NCI-H1092 treated with DMSO at 0.1 percent for 48 hours (cell line): ENCODE measurements at regions not wholly inside any gene's neighbourhood (a gene's known extent, or its start where the extent isn't known, plus 50 kb on each side); places are given as distances from the start of the nearest gene placed in this dataset.

ENCODE experiments used
- DNase-seq: peaks from one replicate; lab custom pipeline; 2025; lab: John Stamatoyannopoulos, UW

DNA sequence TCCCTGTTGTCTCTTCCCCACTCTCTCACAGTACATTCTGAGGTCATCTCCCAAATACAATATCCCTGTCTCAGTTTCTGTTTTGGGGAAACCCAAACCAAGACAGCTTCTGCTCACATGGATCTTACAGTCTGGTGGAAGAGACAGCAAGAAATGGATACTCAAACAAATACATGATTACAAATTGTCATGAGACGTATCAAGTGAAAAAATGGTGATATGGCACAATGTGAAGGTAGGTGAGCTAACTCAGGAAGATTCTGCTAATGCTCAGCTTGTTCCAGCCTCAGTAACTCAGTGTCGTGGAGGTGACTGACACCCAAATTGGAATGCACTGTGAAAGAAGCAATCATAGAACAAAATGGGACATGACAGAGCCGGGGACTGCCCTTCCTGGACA lies 68.3 kb downstream of the CHST1 start:
- no peak for DNase-seq

DNA sequence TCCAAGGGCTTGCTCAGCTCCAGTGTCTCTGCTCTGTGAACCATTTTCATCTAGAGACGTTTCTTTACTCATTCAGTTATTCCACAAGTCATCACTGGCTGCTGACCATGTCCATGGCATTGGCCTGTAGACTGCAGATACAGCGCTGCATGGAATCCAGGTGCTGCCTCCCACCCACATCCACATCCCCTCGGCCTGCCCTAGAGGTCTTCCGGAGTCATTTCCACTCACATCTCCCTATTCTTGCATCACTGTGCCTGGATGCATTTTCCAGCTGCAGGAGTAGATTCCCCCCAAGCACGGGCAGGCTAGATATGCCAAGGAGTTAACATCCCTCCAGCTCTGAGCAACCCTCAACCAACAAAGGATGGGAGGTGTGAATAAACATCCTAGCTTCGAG lies 68.9 kb downstream of the CHST1 start:
- no peak for DNase-seq

DNA sequence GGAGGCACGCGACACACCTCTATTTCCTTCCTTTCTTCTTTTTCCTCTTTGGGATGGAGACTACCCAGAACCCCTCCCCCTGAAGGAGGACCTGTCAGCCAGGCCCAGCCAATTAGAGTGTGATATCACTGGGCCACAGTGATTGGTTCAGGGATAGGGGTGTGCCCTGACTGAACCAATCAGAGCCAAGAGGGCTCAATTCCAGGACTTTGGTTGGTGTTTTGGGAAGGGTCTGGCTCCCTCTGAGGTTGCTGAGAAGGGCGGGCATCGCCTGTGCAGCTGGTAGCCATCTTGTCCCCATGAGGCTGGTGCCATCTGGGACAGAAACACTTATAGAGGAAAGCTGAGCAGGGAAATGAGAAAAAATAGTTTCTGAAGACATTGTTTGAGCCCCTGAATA lies 71.4 kb downstream of the CHST1 start:
- DNase-seq: no peak

DNA sequence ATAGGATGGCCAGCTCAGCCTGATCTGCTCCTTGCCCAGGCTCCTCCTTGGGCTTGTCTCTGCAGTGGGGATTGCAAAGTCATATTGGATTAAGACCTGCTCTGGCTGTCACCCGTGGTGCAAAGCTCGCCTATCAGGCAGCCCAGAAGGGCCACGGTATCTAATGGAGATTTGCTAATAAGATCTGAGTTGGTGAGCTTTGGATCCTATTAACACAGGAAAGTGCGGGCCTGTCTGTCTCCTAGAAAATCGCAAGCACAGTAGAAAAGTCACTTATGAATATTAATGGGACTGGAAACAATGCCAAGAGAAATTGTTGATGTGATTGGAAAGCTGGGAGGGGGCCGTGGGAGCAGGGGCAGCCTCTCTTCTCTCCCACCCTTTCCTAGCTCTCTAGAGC lies 72.8 kb downstream of the CHST1 start:
- DNase-seq: no peak

DNA sequence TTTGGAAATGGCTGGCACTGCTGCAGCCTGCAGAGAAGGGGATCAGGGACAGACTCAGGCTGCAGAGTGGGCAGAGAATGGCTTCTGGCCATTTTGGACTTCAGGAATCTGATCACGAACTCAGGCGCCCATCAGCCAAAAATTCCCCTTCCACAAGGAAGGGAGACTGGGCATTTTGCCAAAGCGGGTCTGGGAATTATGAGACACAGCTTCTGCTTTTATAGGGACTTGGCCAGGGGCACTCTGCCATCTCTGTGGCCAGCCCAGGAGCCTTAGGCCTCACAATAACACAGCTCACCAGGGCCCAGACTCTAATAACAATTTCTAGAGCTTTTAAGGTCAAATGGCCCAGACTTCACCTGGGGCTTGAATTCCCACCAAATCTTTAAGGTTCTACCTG lies 74.7 kb downstream of the CHST1 start:
- DNase-seq: no peak

DNA sequence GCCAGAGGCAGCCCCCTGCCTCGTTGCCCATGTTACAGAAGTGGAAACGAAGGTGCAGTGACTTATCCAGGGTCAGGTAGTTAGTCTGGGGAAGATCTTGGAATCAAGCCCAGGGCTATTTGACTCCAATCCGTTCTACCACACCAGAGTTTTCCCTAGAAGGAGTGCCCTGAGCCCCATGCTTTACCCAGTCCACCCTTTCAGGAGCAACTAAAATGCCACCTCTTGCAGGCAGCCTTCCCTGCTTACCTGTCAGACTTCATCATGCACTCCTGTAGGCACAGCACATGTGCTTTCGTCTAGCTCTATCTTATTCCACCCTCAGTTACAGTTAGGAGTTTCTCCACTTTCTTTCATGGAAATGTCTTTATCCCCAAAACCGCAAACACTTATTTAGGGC lies 80.2 kb downstream of the CHST1 start:
- no peak for DNase-seq

DNA sequence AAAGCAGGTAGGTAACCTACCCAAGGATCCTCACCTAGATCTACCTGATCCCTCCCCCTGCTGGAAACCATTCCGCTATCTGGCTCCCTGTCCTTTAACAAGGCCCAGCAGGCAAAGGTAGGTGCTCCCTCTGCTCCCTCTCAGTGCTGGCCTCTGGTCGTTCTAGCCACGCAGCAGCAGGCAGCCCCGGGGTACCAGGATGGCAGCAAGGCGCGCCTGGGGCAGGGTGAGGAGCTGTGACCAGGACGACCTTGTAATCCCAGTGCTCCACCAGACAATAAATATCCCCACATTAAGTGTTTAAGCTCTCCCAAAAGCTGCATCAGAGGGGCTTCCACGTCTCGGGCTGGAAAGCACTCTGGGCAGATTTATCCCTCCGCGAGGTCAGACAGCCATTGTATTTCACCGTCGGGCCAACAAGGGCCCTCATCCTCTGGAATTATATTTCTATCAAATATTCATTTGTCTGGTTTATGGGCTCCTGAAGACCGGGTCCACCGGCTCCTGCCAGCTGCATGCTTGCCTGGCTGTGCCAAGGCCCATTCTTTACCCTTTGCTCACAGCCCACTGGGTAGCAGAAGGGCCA lies 81.3 kb downstream of the CHST1 start:
- DNase-seq: no peak

DNA sequence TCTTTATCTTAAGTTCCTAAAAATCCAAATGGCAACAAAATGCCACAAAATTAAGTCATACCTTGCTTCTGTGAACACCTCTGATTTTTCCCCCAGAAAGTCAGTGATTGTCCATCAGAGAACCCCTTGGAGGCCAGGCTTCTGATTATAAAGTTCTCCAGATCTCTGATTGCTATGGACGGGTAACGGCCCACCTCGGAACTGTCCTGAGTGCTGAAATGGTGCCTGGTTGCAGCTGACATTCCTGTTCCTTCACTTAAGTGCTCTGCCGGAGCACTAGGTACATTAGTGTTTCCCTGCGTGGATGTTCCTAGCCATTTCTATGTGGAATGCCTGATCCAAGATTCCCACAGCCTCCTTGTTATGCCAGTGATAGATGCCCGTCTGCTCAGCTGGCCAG lies 85.0 kb downstream of the CHST1 start:
- no peak for DNase-seq

DNA sequence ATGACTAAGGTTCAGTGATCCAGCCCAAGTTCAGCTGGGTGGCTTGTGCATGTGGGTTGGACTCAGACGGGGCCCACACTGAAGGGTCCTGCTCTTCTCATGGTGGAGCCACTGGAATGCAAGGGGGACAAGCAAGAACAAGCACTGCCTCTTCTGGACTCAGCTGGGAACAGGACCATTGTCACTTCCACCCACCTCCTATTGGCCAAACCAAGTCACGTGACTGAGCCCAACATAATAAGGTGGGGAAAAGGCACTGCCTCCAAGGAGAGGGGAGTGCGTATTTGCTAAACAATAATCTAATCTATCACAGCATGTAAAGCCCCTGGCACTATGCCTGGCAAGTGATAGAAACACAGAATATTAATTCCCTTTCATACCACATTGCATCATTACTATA lies 87.1 kb downstream of the CHST1 start:
- DNase-seq: no peak

DNA sequence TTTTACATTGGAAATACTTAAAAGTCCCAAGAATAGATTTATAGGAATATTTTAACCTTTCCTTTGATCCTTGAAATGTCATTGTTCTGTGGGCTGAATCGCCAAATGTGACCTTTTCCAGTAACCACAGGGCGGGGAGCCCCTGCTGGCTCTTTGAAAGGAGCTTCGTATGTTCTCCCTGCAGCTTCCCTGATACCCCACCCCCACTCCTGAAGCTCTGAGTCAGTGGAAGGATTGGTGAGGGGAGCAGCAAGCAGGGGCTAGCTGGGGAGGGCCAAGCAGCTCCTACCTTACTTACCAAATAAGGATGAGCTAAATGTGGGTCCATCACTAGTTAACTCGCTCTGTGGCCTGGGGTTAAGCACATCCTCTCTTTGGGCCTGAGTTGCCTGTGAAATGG lies 87.7 kb downstream of the CHST1 start:
- DNase-seq: no peak

DNA sequence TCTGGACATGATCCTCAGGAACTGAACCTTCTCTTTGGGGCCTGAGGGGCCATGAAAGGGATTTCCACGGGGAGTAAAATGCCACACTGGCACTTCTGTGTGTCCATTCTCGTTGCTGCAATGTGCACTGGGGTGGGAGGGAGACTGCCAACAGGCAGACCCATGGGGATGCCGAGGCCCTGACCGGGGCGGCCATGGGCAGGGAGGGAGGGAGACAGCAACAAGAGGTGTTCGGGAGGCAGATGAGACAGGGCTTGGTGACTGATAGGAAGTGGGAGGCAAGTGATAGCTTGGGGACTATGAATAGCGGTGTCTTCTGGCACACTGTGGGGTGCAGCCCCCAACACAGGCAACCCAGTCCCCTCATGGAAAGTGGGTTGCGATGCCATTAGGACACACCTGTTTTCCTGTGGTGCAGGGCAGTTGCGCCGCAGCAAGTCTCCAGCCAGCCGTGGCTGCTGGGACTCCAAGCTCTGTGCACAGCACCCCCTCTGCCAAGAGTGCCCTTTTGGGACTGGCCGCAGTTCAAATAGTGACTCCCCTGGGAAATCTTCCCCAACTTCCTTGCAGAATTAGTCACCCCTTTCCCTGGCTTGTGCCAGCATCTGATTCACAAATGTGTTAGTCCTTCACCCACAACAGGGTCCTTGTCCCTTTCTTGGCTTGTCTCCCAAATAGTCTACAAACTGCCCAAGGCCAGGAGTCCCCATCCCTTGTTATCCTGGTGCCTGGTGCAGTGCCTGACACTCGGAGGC lies 88.8 kb downstream of the CHST1 start:
- no peak for DNase-seq

DNA sequence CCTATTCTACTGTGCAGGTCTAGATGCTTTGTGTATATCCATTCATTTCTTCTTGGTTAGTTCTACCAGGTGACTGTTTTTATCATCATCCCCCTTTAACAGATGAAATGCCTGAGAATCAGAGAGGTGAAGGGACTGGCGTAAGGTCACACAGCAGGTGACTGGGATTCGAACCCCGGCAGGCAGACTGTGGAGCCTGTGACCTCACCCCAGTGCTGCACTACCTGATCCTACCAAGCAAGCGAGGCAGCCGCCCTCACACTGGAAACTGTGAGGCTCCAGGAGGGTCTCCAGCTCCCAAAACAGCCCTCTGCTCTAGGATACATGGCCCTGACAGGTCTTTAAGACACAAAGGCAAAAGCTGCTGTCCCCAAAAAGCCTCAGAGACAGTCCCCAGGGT lies 91.7 kb downstream of the CHST1 start:
- DNase-seq: no peak

DNA sequence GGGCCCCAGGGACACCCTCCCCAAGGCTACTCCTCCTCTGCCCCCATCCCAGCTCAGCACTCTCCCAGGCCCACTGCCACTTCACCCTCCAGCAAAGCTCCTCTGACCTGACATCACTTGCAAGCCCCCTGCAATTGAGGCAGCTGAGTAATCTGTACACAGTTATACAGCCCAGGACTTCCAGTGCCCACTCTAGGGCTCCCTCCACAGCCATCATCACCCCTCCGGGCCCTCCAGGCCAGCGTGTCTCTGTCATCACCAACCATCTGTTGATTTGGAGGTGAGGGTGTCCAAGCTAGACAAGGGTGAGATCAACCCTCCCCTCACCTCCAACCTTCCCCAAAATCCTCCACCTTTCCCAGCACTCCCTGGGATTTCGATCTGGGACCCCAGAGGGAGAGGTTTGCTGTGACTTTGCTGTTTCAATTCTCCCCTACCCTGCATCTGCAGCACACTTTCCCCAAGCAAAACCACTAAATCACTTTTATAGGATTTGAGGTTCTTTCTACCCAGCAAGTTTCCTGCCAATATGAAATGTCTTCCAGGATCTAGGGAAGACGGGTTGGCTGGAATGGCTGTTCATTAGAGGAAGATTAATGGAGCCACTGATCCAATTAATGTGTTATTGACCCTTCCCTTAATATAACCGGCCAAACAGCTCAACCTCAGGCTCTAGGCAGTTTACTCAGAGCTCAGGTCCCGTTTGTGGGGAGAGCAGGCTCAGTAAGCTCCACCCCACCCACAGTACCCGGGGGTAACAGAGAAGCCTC lies 92.9 kb downstream of the CHST1 start:
- no peak for DNase-seq

DNA sequence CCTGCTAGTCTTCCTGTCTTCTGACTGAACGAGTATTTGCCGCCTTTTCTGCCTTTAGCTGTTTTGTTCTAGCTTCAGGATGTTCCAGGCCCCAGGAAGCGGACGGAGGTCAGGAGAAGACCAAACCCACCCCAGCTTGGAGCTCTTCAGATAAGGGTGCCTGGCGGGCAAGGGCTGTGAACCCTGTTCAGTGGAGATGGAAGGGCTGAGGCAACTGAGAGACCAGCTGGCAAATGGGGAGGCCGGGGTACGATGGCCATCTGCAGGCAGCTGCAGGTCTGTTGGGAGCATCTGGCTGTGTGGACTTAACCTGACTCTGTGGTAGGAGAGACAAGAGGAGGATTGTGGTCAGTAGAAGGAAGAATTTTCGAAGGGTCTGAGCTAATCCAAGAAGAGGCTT lies 95.6 kb downstream of the CHST1 start:
- DNase-seq: no peak

DNA sequence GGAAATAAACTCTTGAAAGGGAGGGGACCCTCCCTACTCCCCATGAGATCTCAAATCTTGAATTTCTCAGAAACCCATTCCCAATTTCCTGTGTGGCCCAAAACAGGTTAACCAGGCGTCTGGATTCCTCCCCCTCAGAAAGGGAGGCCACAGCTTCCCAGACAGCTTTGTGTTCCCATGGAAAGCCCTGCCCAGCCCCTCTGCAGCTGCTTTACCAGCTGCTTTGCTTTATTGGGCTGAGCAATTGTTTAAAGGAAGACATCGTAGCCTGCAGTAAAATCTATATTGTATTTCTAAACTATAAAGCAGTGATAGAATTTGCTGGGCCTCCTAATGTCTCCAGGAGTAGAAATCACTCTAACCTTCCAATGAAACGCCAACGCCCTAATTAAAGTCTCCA lies 97.4 kb downstream of the CHST1 start:
- DNase-seq: no peak

DNA sequence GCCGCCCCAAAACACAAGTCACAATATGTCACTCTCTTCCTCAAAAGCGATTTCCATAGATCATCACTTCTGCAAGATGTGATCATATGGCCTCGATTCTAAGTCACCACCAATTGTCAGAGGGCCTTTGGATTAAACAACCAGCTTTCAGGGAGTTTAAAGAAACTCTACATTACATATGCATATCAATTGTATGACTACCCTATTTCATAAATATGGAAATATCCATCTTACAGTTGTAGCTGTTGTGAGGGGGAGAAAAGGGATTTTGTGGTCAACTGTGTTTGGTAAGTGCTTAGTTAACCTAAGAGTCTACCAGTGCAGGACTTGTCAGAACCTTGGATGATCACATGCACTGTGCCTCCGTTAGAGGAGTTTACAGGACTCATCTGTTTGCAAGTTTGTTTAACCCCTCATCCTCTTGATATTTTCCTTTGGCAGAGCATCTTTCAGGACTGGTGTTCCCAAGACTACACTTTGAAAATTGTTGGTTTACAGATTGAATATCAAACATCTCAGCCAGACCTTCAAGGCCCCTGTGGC lies 99.9 kb downstream of the CHST1 start:
- DNase-seq: no peak

DNA sequence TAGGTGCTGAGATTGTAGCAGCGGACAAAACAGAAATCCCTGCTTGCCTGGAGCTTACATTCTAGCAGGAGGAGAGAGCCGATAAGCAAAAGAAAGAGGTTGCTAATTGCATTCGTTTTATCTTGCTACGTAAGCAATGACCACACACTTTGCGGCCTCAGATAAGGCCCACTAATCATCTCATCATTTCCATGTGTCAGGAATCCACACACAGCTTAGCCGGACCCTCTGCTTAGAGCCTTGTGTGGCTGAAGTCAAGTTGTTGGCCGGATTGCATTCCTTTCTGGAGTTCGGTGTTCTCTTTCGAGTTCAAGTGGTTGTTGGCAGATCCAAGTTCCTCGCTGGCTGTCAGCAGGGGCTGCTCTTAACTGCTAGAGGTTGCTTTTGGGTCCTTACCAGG lies 101.6 kb downstream of the CHST1 start:
- DNase-seq: no peak

DNA sequence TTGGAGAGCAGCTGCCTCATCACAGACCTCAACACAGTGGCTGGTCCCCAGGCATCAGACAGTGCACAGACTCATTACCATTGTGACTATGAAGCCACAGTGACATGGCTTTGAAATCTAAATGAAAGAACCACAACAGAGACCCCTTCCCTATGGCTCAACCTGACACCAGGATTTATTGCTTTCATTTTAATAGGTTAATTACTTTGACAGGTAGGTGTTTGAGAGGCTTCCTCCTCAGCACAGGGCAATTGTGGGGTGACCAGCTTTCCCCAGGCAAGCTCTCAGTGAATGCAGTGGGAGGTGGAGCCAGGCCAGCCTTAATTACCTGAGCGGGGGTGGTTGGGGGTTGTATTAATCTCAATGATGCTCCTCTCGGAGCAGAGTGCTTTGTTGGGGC lies 102.3 kb downstream of the CHST1 start:
- no peak for DNase-seq

DNA sequence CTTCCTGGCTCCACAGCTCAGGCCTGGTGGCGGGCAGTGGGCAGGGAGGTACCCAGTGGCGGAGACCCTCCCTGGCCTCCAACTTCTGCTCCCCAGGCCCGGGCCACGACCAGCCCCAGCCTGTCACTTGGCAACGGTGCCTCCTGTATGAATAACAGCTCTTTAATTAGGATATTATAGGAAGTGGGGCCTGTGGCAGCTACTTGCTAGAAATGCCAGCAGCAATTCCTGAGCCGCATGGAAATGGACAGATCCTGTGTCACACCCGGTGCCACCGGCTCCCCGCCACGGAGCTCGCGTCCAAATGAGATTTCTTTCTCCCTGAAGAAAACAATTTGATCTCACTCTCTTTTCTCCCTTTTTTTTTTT lies 104.5 kb downstream of the CHST1 start:
- DNase-seq: peak; percentile 79

DNA sequence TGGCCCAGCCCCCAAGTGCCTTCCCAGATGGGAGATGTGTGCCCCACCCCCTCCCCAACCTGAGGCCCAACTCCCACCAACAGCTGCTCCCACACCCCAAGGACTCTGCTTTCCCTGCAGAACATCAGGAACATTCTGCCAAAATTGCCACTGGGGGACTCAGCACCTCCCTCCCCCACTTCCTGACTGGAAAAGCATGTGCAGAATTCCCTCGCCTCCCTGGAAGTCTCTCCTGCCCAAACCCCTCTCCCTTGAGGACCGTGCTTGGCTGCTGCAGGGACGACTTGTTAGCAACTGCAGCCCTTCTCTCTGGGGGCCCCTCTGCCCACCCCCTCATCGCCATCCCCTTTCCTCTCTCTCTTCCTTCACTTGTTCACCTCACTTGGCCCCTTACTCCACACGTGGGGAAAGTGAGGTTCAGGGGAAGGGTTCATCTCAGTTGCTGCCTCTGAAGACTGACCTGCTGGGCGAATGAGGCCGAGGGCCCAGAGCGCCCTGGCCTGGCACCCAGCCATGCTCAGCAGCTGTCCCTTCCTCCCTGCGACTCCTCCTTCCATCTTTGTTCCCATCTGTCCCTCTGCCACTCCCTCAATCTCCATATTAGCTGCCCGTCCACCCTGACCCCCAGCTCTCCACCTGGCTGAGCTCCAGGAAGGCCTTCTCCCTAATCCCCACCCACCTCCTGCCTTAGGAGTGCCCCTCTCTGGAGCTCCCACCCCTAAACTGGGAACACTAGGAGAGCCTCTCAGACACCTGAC lies 105.1 kb downstream of the CHST1 start:
- DNase-seq: peak; percentile 91

DNA sequence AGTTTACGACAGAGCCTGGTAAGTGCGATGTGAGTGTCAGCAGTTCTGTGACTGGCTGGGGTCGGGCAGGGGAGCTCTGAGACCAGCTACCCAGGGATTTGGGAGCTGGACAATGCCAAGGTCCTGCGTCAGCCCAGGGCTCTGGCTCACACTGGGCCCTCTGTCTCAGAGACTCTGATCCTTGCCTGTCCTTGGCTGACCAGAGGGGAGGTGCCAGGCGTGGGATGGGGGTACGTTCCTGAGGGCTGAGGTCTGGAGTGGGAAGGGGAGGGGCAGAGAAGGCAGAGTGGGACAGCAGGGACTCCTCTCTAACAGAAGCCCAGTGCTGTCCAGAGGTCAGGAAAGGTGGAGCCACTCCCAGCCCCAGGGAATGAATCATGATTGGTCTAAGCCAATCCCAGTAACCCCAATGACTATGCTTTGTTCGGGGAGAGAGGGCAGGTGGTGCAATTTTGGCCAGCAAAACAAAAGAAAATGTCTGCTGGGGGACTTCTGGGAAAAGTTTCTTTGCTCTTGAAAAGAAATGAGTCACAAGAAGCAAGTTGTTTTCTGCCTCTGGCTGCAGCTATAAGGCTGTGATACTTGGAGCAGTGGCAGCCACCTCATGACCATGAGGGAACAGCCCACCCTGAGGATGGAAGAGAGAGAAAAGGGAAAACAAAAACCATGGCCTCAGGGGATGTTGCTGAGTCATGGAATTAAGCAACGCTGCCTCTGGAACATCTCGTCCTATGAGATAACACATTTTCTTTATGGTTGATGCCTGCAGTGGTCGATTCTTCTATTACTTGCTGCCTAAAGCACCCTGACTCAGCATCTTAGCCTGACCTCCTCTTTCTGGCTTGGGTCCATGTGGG lies 108.3 kb downstream of the CHST1 start:
- DNase-seq: no peak
